ENCODE measurements at regions not wholly inside any gene's neighbourhood (a gene's known extent, or its start where the extent isn't known, plus 50 kb on each side); places are given as distances from the start of the nearest gene placed in this dataset.

- Histone ChIP-seq H3K4me1 (ENCODE audit: control insufficient read depth in 2 of 3, insufficient read depth in 2 of 3, low read depth in 1 of 3, low read length in 3 of 3) (no peaks in the 10 kb centered on the region), H3K9me3 (ENCODE audit: control insufficient read depth in 2 of 3, insufficient read depth in 1 of 3, low read length in 3 of 3) (no peaks in the 10 kb centered on the region), H3K4me3 (ENCODE audit: low read length in 3 of 3) (no peak overlapping the region), H3K27me3 (ENCODE audit: control insufficient read depth, insufficient read depth, low read length) (no peaks in the 10 kb centered on the region), H3K9ac (ENCODE audit: low read length in 3 of 3) (no peak overlapping the region), H3K27ac (ENCODE audit: low read depth in 2 of 2, low read length in 2 of 2) (no peak overlapping the region), H3K36me3 (ENCODE audit: control insufficient read depth in 2 of 3, insufficient read depth in 3 of 3, low read length in 3 of 3) (no peaks in the 10 kb centered on the region)
- DNase-seq (no peak), FAIRE-seq (no peak)
- no peak for TF ChIP-seq CTCF (IDR thresholded peaks at IDR 0.05; ENCODE audit: borderline replicate concordance, extremely low read depth, insufficient read depth)
- intact Hi-C loops (cut with DNase I), result no loop called here
Measured at GRCh38 chr7:84274029-84274638, 79.5 kb upstream of the SEMA3A start.

GRCh38 chr7:84271543-84271942 is 77.0 kb upstream of the SEMA3A start:
- Histone ChIP-seq H3K36me3 (ENCODE audit: control insufficient read depth in 2 of 3, insufficient read depth in 3 of 3, low read length in 3 of 3) (no peaks in the 10 kb centered on the region), H3K4me1 (ENCODE audit: control insufficient read depth in 2 of 3, insufficient read depth in 2 of 3, low read depth in 1 of 3, low read length in 3 of 3) (no peaks in the 10 kb centered on the region), H3K9ac (ENCODE audit: low read length in 3 of 3) (no peak overlapping the region), H3K27ac (ENCODE audit: low read depth in 2 of 2, low read length in 2 of 2) (no peak overlapping the region), H3K4me3 (ENCODE audit: low read length in 3 of 3) (no peak overlapping the region), H3K9me3 (ENCODE audit: control insufficient read depth in 2 of 3, insufficient read depth in 1 of 3, low read length in 3 of 3) (no peaks in the 10 kb centered on the region), H3K27me3 (ENCODE audit: control insufficient read depth, insufficient read depth, low read length) (no peaks in the 10 kb centered on the region)
- intact Hi-C loops (cut with DNase I), result no loop called here
- no peak for FAIRE-seq
- no peak for DNase-seq
- no peak for TF ChIP-seq CTCF (IDR thresholded peaks at IDR 0.05; ENCODE audit: borderline replicate concordance, extremely low read depth, insufficient read depth)

- Histone ChIP-seq H3K36me3 (ENCODE audit: control insufficient read depth in 2 of 3, insufficient read depth in 3 of 3, low read length in 3 of 3) (no peaks in the 10 kb centered on the region), H3K9me3 (ENCODE audit: control insufficient read depth in 2 of 3, insufficient read depth in 1 of 3, low read length in 3 of 3) (no peaks in the 10 kb centered on the region), H3K27ac (ENCODE audit: low read depth in 2 of 2, low read length in 2 of 2) (no peak overlapping the region), H3K4me1 (ENCODE audit: control insufficient read depth in 2 of 3, insufficient read depth in 2 of 3, low read depth in 1 of 3, low read length in 3 of 3) (no peaks in the 10 kb centered on the region), H3K9ac (ENCODE audit: low read length in 3 of 3) (no peak overlapping the region), H3K27me3 (ENCODE audit: control insufficient read depth, insufficient read depth, low read length) (no peaks in the 10 kb centered on the region), H3K4me3 (ENCODE audit: low read length in 3 of 3) (no peak overlapping the region)
- no peak for TF ChIP-seq CTCF (IDR thresholded peaks at IDR 0.05; ENCODE audit: borderline replicate concordance, extremely low read depth, insufficient read depth)
- no peak for FAIRE-seq
- no peak for DNase-seq
- intact Hi-C loops (cut with DNase I), result no loop called here
Measured at GRCh38 chr7:84264396-84264795, 69.8 kb upstream of the SEMA3A start.

GRCh38 chr7:84263106-84263505 is 68.5 kb upstream of the SEMA3A start:
- no peak for FAIRE-seq
- DNase-seq, result no peak
- H3K9me3 ChIP-seq (ENCODE audit: control insufficient read depth in 2 of 3, insufficient read depth in 1 of 3, low read length in 3 of 3), result no peaks in the 10 kb centered on the region
- H3K9ac ChIP-seq (ENCODE audit: low read length in 3 of 3), result no peak overlapping the region
- H3K4me1 ChIP-seq (ENCODE audit: control insufficient read depth in 2 of 3, insufficient read depth in 2 of 3, low read depth in 1 of 3, low read length in 3 of 3), result no peaks in the 10 kb centered on the region
- H3K27me3 ChIP-seq (ENCODE audit: control insufficient read depth, insufficient read depth, low read length), result no peaks in the 10 kb centered on the region
- TF ChIP-seq CTCF (IDR thresholded peaks at IDR 0.05; ENCODE audit: borderline replicate concordance, extremely low read depth, insufficient read depth), result no peak
- intact Hi-C loops (cut with DNase I), result no loop called here
- no peaks in the 10 kb centered on the region for H3K36me3 ChIP-seq (ENCODE audit: control insufficient read depth in 2 of 3, insufficient read depth in 3 of 3, low read length in 3 of 3)
- H3K4me3 ChIP-seq (ENCODE audit: low read length in 3 of 3), result no peak overlapping the region
- H3K27ac ChIP-seq (ENCODE audit: low read depth in 2 of 2, low read length in 2 of 2), result no peak overlapping the region

Data from kidney (tissue), 13 donors.